ENCODE measurements at regions not wholly inside any gene's neighbourhood (a gene's known extent, or its start where the extent isn't known, plus 50 kb on each side); places are given as distances from the start of the nearest gene placed in this dataset.

DNA sequence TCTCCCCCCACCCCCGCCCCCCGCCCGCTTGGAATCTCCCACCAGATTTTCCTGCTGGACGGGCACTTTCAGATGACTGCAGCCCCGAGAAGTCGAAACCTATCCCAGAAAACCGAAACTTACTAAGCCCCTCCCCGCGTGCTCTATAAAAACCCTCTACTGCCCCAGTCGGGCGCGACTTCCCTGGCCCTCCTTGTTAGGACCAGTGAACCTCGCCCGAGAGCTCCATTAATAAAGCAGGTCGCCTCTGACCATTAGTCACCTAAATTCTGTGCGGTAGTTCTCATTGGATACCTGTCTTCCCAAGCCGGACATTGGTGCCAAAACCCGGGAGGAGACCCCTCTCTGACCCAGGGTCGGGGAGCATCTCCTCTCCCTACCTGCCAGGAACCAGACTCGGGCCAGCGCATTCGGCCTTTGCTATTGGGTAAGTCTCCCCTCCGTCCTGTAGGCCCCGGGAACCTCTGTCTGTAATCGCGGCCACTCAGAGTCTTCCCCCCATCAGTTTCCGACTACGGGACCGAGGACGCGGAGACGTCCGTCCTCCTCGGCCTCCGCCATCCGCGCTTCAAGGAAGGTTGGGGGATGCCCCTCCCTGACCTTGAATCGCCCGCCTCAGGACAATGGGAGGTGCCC lies 958.0 kb downstream of the RPA4 start:
- Histone ChIP-seq H3K4me1 (no peaks in the 10 kb centered on the region), H3K27me3 (no peaks in the 10 kb centered on the region), H3K27ac (no peak overlapping the region), H3K4me3 (no peak overlapping the region), H3K9me3 (no peaks in the 10 kb centered on the region), H3K36me3 (no peaks in the 10 kb centered on the region)
- TF ChIP-seq, protein P1, sequence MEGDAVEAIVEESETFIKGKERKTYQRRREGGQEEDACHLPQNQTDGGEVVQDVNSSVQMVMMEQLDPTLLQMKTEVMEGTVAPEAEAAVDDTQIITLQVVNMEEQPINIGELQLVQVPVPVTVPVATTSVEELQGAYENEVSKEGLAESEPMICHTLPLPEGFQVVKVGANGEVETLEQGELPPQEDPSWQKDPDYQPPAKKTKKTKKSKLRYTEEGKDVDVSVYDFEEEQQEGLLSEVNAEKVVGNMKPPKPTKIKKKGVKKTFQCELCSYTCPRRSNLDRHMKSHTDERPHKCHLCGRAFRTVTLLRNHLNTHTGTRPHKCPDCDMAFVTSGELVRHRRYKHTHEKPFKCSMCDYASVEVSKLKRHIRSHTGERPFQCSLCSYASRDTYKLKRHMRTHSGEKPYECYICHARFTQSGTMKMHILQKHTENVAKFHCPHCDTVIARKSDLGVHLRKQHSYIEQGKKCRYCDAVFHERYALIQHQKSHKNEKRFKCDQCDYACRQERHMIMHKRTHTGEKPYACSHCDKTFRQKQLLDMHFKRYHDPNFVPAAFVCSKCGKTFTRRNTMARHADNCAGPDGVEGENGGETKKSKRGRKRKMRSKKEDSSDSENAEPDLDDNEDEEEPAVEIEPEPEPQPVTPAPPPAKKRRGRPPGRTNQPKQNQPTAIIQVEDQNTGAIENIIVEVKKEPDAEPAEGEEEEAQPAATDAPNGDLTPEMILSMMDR (IDR thresholded peaks at IDR 0.05), result no peak
- no peak for DNase-seq
- intact Hi-C loops (cut with DNase I; ENCODE audit: low total_unique reads), result no loop called here

DNA sequence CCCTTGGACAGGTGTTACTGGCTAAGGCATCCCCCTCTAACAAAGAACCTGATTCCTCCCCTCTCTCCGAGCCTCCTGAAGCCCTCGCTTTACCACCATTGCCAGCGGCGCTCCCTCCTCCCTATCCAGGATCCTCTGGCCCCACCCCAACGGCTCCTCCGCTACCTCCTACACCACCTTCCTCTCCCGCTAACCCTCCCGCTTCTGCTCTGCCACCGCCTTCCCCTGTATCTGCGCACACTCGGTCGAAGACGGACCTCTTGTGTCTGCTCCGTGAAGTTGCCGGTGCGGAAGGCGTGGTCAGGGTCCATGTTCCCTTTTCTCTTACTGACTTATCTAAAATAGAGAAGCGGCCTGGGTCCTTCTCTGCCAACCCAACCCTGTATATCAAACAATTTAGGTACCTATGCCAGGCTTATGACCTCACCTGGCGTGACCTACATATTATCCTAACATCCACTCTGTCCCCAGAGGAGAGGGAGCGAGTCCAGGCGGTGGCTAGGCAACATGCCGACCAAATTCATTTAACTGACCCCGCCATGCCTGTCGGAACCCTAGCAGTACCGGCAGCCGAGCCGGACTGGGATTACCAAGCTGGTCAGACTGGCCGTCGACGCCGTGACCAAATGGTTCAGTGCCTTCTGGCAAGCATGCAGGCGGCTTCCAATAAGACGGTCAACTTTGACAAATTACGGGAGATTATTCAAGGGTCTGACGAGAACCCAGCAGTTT lies 958.9 kb downstream of the RPA4 start:
- Histone ChIP-seq H3K4me1 (no peaks in the 10 kb centered on the region), H3K4me3 (no peak overlapping the region), H3K36me3 (no peaks in the 10 kb centered on the region), H3K9me3 (no peaks in the 10 kb centered on the region), H3K27ac (no peak overlapping the region), H3K27me3 (no peaks in the 10 kb centered on the region)
- TF ChIP-seq, protein P1 (IDR thresholded peaks at IDR 0.05), result no peak
- intact Hi-C loops (cut with DNase I; ENCODE audit: low total_unique reads), result no loop called here
- DNase-seq, result no peak

DNA sequence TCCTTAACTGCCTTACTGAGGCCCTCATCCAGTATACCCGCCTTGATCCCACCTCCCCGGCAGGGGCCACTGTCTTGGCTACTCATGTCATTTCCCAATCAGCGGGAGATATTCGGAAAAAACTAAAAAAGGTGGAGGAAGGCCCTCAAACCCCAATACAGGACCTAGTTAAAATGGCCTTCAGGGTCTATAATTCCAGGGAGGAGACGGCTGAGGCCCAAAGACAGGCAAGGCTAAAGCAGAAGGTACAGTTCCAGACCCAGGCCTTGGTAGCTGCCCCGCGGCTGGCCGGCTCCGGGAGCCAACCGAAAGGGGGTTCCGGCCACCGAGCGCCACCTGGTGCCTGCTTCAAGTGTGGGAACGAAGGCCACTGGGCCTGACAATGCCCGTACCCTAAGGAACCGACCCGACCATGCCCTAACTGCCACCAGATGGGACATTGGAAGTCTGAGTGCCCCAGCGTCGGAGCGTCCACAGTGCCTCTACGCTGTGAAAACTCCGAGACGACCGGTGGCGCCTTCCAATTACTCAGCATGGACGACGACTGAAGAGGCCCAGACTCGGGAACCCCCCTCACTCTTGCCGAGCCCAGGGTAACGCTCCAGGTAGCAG lies 959.6 kb downstream of the RPA4 start:
- intact Hi-C loops (cut with DNase I; ENCODE audit: low total_unique reads), result no loop called here
- DNase-seq, result no peak

DNA sequence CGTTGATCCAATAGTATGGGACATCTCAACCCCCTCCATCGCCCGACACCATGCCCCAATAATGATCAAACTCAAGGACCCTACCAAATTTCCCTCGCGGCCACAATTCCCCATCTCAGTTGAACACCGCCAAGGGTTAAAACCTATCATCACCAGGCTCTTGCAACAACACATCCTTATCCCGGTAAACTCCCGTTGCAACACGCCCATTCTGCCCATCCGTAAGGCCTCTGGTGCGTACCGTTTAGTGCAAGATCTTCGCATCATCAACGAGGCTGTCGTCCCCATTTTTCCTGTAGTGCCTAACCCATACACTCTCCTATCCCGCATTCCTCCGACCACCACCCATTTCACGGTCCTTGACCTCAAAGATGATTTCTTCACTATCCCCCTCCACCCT lies 960.5 kb downstream of the RPA4 start:
- TF ChIP-seq, protein P1 (IDR thresholded peaks at IDR 0.05), result no peak
- Histone ChIP-seq H3K4me3 (no peak overlapping the region), H3K9me3 (no peaks in the 10 kb centered on the region), H3K4me1 (no peaks in the 10 kb centered on the region), H3K27me3 (no peaks in the 10 kb centered on the region), H3K36me3 (no peaks in the 10 kb centered on the region), H3K27ac (no peak overlapping the region)
- no peak for DNase-seq
- intact Hi-C loops (cut with DNase I; ENCODE audit: low total_unique reads), result no loop called here

More for the DNA sequence above, 959.6 kb downstream of the RPA4 start:
- Histone ChIP-seq H3K36me3 (no peaks in the 10 kb centered on the region), H3K4me1 (no peaks in the 10 kb centered on the region), H3K27me3 (no peaks in the 10 kb centered on the region), H3K27ac (no peak overlapping the region), H3K9me3 (no peaks in the 10 kb centered on the region), H3K4me3 (no peak overlapping the region)
- TF ChIP-seq, protein P1 (IDR thresholded peaks at IDR 0.05), result no peak

DNA sequence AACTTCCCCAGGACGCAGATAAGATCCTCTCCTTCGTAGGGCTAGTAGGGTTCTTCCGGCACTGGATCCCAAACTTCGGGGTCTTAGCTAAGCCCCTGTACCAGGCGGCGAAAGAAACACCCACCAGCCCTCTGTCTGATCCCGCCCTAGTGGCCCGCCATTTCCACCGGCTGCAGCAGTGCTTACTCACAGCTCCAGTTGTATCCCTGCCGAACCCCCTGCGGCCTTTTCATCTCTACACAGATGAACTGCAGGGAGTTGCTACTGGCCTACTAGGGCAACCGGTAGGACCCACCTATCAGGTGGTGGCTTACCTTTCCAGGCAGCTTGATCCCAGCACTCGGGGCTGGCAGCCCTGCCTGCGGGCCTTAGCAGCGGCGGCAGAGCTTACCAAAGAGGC lies 961.2 kb downstream of the RPA4 start:
- Histone ChIP-seq H3K27me3 (no peaks in the 10 kb centered on the region), H3K9me3 (no peaks in the 10 kb centered on the region), H3K36me3 (no peaks in the 10 kb centered on the region), H3K27ac (no peak overlapping the region), H3K4me1 (no peaks in the 10 kb centered on the region), H3K4me3 (no peak overlapping the region)
- no peak for DNase-seq
- intact Hi-C loops (cut with DNase I; ENCODE audit: low total_unique reads), result no loop called here
- TF ChIP-seq, protein P1 (IDR thresholded peaks at IDR 0.05), result no peak

Data from tibial artery (tissue), 4 donors.